Hindlimb muscle (tissue), 1 donor: ENCODE measurements at regions not wholly inside any gene's neighbourhood (a gene's known extent, or its start where the extent isn't known, plus 50 kb on each side); places are given as distances from the start of the nearest gene placed in this dataset.

Experiments
- DNase-seq: peaks from one replicate; pipeline ENCODE4 v3.0.0-alpha.2; 2013

DNA sequence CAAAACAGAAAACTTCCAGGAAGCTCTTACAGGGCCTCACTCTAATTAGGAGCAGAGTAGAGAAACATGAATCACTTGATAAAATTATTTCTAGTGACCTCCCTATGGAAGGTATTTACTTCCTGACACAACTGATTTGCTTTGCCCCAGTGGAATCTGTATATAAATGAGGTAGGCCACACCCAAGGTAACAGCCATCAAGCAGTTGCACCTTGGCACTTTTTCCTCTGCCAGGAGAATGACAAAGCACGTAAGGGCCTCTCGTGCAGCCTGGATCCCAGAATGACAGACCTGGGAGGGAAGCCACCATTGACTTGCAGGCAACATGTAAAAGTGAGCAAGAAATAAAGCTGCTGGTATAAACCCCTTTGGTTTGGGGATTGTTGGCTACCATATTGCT, 620.0 kb upstream of the SLC39A10 start:
- no peak for DNase-seq

DNA sequence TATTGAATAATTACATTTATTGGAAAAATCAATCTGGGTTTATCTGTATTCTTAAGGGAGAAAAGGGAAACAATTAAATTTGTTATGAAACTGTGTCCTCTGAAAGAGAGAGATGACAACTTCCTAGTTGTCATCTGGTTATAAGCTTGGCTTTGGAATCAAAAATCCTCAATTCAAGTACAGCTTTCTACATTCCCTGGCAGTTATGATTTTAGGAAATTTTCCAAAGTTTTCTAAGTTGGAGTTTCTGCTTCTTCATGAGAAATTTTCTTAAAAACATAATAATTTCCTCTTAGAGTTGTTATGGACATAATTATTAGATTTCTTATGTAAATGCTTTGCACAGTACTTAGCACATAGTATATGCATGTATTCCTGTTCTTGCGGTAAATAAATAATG, 625.6 kb upstream of the SLC39A10 start:
- no peak for DNase-seq

DNA sequence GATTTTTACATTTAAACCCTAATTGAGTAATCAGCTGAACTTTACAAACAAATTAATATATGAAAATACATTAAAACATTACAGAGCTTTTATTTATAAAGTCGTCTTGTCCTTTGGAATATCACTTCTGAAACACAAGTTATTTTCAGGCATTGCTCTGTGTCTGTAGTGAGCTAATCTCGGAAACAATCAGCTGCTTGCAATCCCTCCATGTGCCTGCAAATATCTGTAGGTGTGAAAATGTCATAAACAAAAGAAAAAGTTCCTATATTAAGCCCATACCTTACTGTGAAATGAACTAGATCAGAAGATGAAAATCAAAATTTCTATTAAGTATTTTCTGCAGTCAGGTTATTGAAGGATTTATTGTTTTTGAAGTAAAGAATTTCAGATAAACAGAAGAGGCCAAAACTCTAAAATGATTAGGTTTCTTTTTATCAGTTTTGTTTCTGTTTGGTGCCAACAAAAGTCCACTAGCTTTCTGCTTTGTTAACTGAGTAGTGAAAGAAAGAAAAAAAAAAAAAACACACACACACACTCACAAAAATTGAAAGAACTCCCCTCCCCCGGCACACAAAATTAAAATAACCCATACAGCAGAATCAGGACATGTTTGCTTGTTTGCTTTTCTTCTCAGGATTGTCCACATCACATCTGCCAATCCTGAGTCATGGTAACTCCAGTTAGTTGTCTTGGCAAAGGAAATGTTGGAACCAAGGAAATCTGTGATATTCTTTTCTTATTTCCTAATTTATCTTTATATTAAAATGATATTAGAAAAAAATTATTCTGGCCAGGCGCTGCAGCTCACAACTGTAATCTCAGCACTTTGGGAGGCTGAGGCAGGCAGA, 627.0 kb upstream of the SLC39A10 start:
- no peak for DNase-seq

DNA sequence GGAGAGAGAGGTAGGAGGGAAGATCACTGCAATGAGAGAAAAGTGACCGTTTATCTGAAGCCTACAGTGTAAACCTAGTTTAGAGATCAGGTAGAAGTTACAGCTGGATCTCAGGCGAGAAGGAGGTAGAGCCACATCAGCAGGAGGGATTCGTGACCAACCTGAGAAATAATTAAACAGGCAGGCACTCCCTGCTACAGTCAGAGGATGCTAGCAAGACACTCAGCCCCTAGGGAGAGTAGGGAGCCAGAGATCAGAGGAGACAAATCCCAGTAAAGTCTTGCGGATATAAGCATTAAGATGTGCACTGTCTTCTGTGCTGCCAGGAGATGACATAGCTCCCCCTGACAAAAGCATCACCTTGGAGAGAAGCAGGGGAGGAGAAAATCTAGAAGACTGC, 629.1 kb upstream of the SLC39A10 start:
- DNase-seq = no peak

DNA sequence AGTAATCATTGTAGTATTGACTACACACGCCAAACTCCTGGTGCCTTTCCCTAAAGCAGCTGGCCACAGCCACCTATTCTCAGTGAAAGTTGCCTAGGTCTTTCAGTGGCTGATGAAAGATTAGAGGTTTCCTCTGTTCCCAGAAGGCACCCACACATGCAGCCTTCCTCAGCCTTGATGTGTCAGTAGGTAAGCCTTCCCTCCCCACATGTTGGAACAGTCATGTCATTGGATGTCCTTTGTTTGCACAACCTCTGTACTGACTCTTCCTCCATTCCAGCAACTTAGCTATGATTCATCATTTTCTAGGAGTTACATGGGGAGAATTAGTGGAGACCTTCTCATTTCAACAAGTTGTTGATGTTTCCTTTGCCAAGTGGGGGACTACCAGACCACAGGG, 630.8 kb upstream of the SLC39A10 start:
- no peak for DNase-seq

DNA sequence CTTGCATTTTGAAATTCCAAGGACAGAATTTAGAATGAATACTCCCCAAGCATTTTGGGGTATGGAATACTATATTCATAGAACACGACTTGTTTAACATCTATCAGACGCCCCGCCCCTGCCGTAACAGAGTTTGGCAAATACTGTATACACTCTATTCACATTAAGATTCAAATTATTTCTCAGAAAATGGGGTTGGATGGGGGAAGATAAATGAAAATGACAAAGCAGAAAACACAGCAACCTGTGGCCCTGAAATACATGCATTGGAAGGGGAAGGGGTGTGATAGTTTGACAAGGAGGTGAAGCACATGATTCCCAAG, 634.6 kb upstream of the SLC39A10 start:
- DNase-seq = no peak

DNA sequence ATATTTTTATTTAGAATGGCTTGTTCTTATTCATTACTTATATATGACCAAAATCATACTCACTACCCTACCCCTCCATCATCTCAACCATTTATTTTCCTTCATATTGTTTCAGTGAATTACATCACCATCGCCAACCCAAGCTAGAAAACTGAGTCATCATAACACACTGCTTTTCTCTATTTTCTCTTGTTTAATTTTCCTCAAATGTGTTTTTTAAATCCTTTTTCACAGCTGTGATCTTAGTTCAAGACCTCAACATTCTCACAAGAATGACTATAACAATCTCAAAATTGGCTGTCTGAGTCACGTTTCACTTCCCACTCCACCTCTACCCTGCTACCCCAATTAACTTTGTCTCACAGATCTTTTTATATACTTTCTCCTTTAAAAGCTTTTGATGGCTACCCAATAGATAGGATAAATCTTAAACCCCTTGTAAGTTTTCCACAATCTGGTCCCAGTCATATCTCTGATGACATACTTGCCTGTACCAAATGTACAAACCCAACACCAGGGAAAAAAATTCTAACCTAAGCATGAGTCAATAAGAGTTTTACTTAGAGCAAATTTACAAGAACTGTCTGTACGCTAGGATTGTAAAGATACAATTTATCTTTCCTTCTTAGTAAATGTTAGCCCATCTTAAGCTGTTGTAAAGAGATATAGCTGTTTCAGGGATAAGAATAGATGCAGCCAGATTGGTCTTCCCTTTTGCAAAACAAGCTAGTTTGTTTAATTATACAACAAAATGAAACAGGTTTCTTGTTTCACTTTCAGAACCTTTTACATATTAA, 635.1 kb upstream of the SLC39A10 start:
- DNase-seq = no peak

DNA sequence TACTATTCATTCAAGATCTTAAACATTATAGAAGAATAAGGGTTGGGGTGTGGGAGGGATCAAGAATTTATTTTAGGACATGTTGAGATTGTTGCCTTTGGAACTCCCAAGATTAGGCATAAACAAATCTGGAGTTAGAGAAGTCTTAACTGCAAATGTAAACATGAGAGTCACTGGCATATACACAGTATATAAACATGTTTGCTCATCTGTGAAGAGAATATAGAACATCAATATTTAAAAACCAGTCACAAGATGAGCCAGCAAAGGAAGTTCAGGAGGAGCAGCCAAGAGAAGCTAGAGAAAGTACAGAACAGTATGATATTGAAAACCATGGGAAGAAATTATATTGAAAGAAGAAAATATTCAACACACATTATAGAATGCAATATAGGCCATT, 638.6 kb upstream of the SLC39A10 start:
- no peak for DNase-seq

DNA sequence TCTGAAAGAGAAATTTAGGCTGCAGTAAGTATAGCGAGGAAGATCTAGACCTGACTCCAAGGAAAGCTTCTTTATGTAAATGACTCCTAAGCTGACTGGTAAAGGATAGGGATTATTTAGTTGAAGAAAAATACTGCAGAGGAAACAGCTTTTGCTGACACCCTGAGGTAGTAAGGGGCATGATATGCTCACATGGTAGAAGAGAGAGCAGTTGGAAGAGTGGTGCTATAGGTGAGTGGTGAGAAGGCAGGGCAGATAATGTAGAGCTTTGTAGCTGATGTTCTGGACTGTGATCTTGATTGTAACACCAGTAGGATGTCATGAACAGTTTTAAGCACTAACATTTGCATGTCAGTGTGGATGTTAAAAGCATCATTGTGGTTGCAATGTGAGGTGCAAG, 639.1 kb upstream of the SLC39A10 start:
- DNase-seq = no peak

DNA sequence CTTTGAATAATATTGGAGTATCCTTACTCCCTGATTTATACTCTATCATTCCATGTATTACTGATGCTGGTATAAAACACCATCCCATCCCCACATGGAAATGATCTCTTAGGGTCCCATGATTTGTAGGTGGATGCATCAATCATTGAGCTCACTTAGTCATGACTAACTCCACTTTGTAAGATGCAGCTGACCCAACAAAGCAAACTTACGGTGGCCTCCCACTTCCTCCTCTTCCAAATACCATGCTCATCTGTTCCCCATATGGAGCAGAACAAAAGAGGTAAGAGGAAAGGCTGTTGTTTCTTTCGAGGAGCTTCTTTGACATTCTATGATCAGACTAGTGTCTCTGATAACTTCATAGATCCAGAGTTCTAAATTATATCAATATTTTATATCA, 640.2 kb upstream of the SLC39A10 start:
- DNase-seq = no peak

DNA sequence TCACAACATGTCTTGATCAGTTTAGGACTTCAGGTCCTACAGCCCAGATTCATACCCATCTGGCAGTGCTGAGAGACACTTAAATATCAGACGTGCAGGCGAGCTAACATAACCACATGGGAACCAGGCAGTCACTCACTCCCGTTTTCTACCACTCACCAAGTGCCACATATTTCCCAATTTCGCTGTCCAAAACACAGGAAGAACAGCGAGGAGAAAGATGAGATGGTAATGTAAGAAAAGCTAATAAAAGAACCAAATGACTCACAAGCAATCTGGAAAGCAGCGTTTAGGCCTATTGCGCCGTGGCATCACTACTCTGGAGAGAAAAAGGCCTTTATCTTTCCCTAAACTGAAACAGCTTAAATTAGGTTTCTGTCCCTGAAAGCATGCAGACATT, 647.8 kb upstream of the SLC39A10 start:
- peak; percentile 10 for DNase-seq

DNA sequence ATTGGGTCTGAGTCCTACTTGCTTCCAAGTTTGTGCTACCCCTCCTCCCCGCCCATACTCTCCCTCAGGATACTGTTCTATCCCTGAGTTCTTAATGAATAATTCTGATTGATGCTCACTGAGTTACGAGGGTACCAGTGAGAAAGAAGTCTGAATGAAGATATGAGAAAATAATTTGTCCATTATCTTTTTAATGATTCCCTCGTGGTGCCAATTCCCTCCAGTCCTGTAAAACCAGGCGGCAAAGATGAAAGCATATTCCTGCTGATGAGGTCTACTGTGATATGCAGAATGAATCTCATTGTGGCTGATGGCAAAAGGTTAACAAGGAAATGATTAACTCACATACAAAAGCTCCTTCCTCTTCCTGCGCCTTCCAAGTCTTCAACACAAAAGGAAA, 650.2 kb upstream of the SLC39A10 start:
- no peak for DNase-seq

DNA sequence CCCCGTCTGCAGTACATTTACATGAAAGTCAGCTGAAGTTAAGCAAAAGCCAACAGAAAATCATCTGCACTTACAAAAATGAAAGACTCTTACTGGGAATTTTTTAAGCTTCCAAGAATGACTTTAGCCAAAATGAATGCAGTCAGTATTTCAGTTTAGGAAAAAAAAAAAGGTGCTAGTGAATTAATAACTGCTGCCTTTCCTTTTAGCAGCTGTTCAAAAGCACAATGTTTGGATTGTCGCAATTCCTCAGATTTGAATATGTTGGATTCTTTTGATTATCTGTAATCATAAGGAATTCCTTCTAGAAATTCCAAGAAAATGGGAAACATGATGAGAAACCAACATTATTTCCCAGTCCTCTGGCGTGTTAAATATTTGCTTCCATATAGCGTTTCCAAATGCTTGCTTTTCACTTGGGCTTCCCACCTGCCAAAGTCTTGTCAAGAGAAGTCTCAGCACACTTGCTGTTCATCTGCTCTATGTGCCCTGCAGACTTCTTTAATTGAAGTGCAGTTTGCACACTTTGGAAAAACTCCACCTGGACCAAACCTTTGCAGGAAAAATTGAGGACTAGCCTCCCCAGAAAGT, 653.0 kb upstream of the SLC39A10 start:
- peak; percentile 71 for DNase-seq

DNA sequence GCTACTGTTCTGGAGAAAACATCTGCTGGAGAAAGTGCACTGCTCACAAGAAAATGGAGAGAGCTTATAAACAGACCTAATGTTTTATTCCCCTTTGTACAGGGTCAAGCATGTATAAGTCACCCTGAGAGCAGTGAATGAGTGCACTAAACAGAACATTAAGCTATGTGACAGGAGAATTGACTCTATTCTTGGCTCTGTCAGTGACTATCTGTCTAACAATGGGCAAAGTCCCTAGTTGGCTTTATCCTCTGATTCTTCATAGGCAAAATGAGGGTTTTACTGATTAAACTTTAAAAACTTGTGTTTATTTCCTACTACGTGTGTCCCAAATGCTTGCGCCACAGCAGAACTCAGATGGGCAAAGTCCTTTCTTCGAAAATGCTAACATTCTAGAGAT, 655.1 kb upstream of the SLC39A10 start:
- DNase-seq = no peak

DNA sequence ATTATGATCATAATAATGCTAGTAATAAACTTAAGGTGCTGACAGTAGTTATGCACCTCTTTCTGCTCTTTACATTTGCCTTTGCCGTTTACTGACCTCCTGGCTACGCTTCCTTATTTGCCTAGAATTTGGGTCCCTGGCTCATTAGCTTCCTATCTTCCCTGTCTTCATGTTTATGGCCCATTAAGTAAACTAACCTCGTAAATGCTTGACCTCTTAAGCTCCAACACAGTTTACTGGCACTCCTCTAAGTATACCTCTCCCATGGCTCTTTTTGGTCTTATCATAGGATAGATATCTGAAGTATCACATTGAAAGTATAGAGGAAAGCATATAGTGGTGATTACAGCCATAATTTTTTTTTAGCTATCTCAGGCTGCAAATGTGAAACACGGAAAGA, 657.3 kb upstream of the SLC39A10 start:
- DNase-seq = no peak

DNA sequence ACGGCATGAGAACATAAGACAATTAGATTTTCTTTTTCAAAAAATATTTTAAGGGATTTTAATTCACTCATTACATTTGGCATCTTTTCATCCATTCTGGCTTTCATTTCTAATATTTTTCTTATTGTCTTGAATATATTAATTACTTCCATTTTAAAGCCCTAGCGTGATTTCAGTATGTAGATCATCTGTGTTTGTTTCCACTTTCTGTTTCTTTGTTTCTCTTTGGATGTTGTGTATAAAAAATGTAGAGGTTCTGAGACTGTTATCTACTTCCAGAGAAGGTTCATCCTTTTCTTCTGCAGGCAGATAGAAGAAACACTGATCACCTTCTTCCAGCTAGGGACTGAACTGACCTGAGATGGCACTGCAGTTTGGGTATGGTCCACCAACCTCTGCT, 664.4 kb upstream of the SLC39A10 start:
- no peak for DNase-seq

DNA sequence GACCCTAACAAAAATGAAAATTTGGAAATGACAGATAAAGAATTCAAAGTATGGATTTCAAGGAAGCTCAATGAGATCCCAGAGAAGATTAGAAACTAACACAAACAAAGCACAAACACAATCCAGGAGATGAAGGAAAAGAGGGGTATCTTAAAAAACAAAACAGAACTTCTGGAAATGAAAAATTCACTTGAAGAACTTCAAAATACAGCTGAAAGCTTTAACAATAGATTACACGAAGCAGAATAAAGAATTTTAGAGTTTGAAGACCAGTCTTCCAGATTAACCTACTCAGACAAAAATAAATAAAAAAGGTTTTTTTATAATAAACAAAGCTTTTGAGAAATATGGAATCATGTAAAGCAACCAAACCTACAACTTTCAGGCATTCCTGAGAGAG, 671.8 kb upstream of the SLC39A10 start:
- no peak for DNase-seq

DNA sequence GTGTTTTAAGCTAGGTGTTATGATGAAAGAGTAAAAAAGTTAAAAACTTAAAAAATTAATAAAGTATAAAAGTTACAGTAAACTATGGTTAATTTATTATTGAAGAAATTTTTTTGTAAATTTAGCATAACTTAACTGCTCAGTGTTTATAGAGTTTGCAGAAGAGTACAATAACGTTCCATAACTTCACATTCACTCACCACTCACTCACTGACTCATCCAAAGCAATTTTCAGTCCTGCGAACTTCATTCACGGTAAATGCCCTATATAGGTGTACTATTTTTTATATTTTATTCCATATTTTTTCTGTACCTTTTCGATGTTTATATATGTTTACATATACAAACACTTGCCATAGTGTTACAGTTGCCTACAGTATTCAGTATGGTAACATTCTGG, 694.8 kb upstream of the SLC39A10 start:
- no peak for DNase-seq

DNA sequence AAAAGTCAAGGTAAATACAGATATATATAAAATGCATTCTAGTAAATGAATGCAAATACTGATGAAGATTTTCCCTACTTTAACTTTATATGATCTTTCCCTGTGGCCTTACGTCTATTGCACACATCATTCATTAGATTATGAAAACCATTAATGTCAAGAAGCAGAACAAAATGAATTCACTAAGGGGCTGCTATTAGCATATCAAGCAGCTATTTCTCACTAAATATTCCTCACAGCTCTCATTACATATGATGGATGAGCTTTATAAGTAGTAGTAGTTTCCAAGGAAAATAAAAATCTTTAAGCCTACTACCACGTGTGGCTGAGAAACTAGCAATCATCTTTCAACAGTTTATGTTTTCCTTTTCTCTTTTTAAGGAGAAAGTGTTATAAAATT, 702.8 kb upstream of the SLC39A10 start:
- DNase-seq = no peak

DNA sequence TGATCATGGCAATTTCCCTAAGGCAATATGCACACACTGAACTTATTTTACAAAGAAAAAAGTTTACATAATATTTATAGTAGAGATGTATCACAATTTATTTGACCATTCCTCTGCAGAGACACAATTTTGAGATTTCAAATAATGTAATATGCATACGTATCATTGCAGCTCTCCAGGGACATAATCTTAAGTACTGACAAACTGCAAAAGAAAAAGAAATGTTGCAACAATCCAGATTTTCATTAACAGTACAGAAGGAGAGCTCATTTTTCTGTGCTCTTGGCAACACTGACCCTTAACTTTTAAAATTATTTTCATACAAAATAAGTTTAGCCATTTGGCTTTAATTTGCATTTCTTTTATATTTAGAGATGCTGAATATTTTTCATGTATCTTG, 710.2 kb upstream of the SLC39A10 start:
- DNase-seq = peak; percentile 29

DNA sequence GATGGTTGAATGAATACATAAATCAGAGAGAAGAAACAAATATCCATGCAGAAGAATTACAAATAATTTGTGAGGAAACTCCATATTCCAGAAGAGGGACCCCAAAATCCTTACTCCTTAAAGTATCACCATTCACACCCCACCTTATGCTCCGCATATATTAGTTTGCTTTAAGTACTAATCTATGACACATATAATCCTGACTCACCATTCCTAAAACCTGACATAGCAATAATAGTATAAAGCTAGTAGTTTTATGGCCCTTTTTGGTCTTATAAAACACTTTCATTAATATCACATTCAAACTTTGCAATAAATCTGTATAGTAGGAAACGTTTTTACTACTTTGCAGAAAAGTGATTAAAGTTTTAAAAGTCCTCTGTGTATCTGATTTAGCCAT, 719.0 kb upstream of the SLC39A10 start:
- no peak for DNase-seq

DNA sequence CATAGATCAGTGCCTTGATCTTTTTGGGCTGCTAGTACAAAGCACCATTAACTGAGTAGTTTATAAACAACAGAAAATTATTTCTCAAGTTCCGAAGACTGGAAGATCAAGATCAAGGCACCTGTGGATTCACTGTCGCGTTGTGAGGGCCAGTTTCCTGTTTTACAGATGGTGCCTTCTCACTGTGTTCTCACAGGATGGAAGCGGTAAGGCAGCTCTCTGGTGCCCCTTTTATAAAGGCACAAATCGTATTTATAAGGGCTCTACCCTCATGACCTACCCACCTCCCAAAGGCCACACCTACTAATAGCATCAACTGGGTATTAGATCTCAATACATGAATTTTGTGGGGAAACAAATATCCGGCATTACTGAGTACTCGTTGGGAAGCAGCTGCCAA, 729.5 kb upstream of the SLC39A10 start:
- DNase-seq = no peak

DNA sequence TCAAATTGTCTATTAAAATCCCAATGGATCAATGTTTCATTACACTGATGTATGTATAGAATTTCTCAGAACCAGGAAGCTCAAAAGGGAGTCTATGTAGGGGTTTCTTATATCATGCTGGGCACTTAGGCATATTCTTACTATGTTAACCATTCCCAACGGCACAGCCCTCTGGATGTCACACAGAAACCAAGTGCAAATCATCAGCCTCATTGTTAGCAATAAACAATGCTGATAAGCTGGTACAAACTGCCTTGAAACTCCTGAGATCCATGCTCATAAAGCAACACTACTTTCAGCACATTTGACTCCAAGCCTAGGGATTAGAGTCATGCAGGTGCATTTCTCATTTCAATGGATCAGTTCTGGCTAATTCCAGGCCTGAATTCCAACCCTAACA, 730.2 kb upstream of the SLC39A10 start:
- DNase-seq = no peak

DNA sequence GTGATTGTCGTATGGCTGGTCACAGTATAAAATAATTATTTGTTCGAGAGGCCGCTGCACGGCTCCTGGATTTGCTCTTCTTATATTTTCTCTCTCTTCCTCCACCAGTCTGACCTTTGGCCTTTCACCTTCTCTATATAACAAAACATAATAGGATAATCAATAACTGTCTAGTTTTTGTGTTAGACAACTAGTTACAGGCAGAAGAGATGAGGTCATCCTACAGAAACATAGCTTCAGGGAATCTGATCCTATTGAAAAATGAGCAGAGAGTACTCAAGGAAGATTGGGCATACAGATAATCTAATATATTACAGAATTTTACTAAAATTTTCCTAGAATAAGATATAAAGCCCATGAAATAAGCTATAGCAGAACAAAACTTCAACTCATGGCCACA, 731.3 kb upstream of the SLC39A10 start:
- DNase-seq = no peak
